ENCODE measurements at regions not wholly inside any gene's neighbourhood (a gene's known extent, or its start where the extent isn't known, plus 50 kb on each side); places are given as distances from the start of the nearest gene placed in this dataset.
"Not testable (repeated sequence)": the region's sequence is repeated elsewhere in the genome, so short reads cannot be mapped to it uniquely, and the experiment has no call there.

- Histone ChIP-seq H3K9ac (ENCODE audit: insufficient read length, low read depth) (no peak overlapping the region), H3K27me3 (ENCODE audit: insufficient read depth, insufficient read length) (no peaks in the 10 kb centered on the region), H3K9me3 (ENCODE audit: insufficient read depth, low read length) (no peaks in the 10 kb centered on the region), H3K36me3 (ENCODE audit: insufficient read depth, insufficient read length, low read length) (no peaks in the 10 kb centered on the region), H3K4me1 (ENCODE audit: insufficient read depth, insufficient read length) (peaks cover 3% of the 10 kb centered on the region), H3K4me3 (ENCODE audit: insufficient read length, low read depth) (no peak overlapping the region)
- TF ChIP-seq YY1 (IDR thresholded peaks at IDR 0.05; ENCODE audit: insufficient read depth, insufficient read length) (no peak), SUZ12 (IDR thresholded peaks at IDR 0.05; ENCODE audit: extremely low read depth, insufficient read depth, insufficient read length) (no peak), ZNF274 (IDR thresholded peaks at IDR 0.05; ENCODE audit: low read depth, low read length) (no peak)
- no peak for DNase-seq (ENCODE audit: low read depth, low spot score)
Observed at GRCh38 chr13:19056984-19057490, 124.6 kb downstream of the TUBA3C start.

- no peaks in the 10 kb centered on the region for H3K9me3 ChIP-seq (ENCODE audit: insufficient read depth, low read length)
- H3K4me1 ChIP-seq (ENCODE audit: insufficient read depth, insufficient read length) = no peaks in the 10 kb centered on the region
- no peaks in the 10 kb centered on the region for H3K27me3 ChIP-seq (ENCODE audit: insufficient read depth, insufficient read length)
- H3K4me3 ChIP-seq (ENCODE audit: insufficient read length, low read depth) = no peak overlapping the region
- TF ChIP-seq ZNF274 (IDR thresholded peaks at IDR 0.05; ENCODE audit: low read depth, low read length) = no peak
- no peak for TF ChIP-seq SUZ12 (IDR thresholded peaks at IDR 0.05; ENCODE audit: extremely low read depth, insufficient read depth, insufficient read length)
- H3K36me3 ChIP-seq (ENCODE audit: insufficient read depth, insufficient read length, low read length) = no peaks in the 10 kb centered on the region
- H3K9ac ChIP-seq (ENCODE audit: insufficient read length, low read depth) = no peak overlapping the region
- no peak for DNase-seq (ENCODE audit: low read depth, low spot score)
Observed at GRCh38 chr13:19056355-19056880, 125.2 kb downstream of the TUBA3C start.

GRCh38 chr13:19055611-19056010 lies 126.0 kb downstream of the TUBA3C start:
- DNase-seq (ENCODE audit: low read depth, low spot score) = no peak
- Histone ChIP-seq H3K9me3 (ENCODE audit: insufficient read depth, low read length) (no peaks in the 10 kb centered on the region), H3K4me3 (ENCODE audit: insufficient read length, low read depth) (no peak overlapping the region), H3K4me1 (ENCODE audit: insufficient read depth, insufficient read length) (no peaks in the 10 kb centered on the region), H3K9ac (ENCODE audit: insufficient read length, low read depth) (no peak overlapping the region), H3K27me3 (ENCODE audit: insufficient read depth, insufficient read length) (no peaks in the 10 kb centered on the region), H3K36me3 (ENCODE audit: insufficient read depth, insufficient read length, low read length) (no peaks in the 10 kb centered on the region)
- TF ChIP-seq SUZ12 (IDR thresholded peaks at IDR 0.05; ENCODE audit: extremely low read depth, insufficient read depth, insufficient read length) = no peak
- no peak for TF ChIP-seq ZNF274 (IDR thresholded peaks at IDR 0.05; ENCODE audit: low read depth, low read length)
- no peak for TF ChIP-seq YY1 (IDR thresholded peaks at IDR 0.05; ENCODE audit: insufficient read depth, insufficient read length)

GRCh38 chr13:19053561-19053960 lies 128.1 kb downstream of the TUBA3C start:
- no peaks in the 10 kb centered on the region for H3K9me3 ChIP-seq (ENCODE audit: insufficient read depth, low read length)
- no peak overlapping the region for H3K9ac ChIP-seq (ENCODE audit: insufficient read length, low read depth)
- DNase-seq (ENCODE audit: low read depth, low spot score) = no peak
- no peaks in the 10 kb centered on the region for H3K36me3 ChIP-seq (ENCODE audit: insufficient read depth, insufficient read length, low read length)
- H3K27me3 ChIP-seq (ENCODE audit: insufficient read depth, insufficient read length) = no peaks in the 10 kb centered on the region
- TF ChIP-seq SUZ12 (IDR thresholded peaks at IDR 0.05; ENCODE audit: extremely low read depth, insufficient read depth, insufficient read length) = no peak
- no peak for TF ChIP-seq YY1 (IDR thresholded peaks at IDR 0.05; ENCODE audit: insufficient read depth, insufficient read length)
- TF ChIP-seq ZNF274 (IDR thresholded peaks at IDR 0.05; ENCODE audit: low read depth, low read length) = no peak
- H3K4me3 ChIP-seq (ENCODE audit: insufficient read length, low read depth) = no peak overlapping the region
- H3K4me1 ChIP-seq (ENCODE audit: insufficient read depth, insufficient read length) = no peaks in the 10 kb centered on the region

- Histone ChIP-seq H3K4me1 (ENCODE audit: insufficient read depth, insufficient read length) (no peaks in the 10 kb centered on the region), H3K27me3 (ENCODE audit: insufficient read depth, insufficient read length) (no peaks in the 10 kb centered on the region), H3K36me3 (ENCODE audit: insufficient read depth, insufficient read length, low read length) (no peaks in the 10 kb centered on the region), H3K4me3 (ENCODE audit: insufficient read length, low read depth) (no peak overlapping the region), H3K9ac (ENCODE audit: insufficient read length, low read depth) (no peak overlapping the region), H3K9me3 (ENCODE audit: insufficient read depth, low read length) (no peaks in the 10 kb centered on the region)
- TF ChIP-seq ZNF274 (IDR thresholded peaks at IDR 0.05; ENCODE audit: low read depth, low read length) = no peak
- no peak for TF ChIP-seq SUZ12 (IDR thresholded peaks at IDR 0.05; ENCODE audit: extremely low read depth, insufficient read depth, insufficient read length)
- no peak for TF ChIP-seq YY1 (IDR thresholded peaks at IDR 0.05; ENCODE audit: insufficient read depth, insufficient read length)
- DNase-seq (ENCODE audit: low read depth, low spot score) = no peak
Observed at GRCh38 chr13:19052931-19053330, 128.7 kb downstream of the TUBA3C start.

DNA sequence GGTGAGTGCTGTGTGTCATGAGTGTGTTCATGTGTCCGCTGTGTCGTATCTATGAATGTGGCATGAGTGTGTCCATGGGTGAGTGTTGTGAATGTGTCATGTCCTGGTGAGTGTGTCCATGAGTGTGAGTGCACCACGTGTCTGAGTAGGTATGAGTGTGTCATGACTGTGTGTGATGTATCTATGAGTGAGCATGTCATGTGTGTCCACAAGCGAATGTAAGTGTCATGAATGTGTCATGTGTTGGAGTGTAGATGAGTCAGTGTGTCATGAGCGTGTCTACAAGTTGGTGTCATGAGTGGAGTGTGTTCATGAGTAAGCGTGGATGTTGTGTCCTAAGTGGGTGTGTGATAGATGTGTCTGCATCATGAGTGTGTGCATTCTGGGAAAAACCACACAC lies 129.4 kb downstream of the TUBA3C start:
- Histone ChIP-seq H3K4me3 (ENCODE audit: insufficient read length, low read depth) (no peak overlapping the region), H3K9me3 (ENCODE audit: insufficient read depth, low read length) (no peaks in the 10 kb centered on the region), H3K36me3 (ENCODE audit: insufficient read depth, insufficient read length, low read length) (no peaks in the 10 kb centered on the region), H3K4me1 (ENCODE audit: insufficient read depth, insufficient read length) (no peaks in the 10 kb centered on the region), H3K27me3 (ENCODE audit: insufficient read depth, insufficient read length) (no peaks in the 10 kb centered on the region), H3K9ac (ENCODE audit: insufficient read length, low read depth) (no peak overlapping the region)
- DNase-seq (ENCODE audit: low read depth, low spot score) = no peak
- TF ChIP-seq SUZ12 (IDR thresholded peaks at IDR 0.05; ENCODE audit: extremely low read depth, insufficient read depth, insufficient read length) (no peak), ZNF274 (IDR thresholded peaks at IDR 0.05; ENCODE audit: low read depth, low read length) (no peak), YY1 (IDR thresholded peaks at IDR 0.05; ENCODE audit: insufficient read depth, insufficient read length) (no peak)

GRCh38 chr13:19050901-19051300 lies 130.7 kb downstream of the TUBA3C start:
- TF ChIP-seq ZNF274 (IDR thresholded peaks at IDR 0.05; ENCODE audit: low read depth, low read length) (no peak), YY1 (IDR thresholded peaks at IDR 0.05; ENCODE audit: insufficient read depth, insufficient read length) (no peak), SUZ12 (IDR thresholded peaks at IDR 0.05; ENCODE audit: extremely low read depth, insufficient read depth, insufficient read length) (no peak)
- no peak for DNase-seq (ENCODE audit: low read depth, low spot score)
- no peak overlapping the region for H3K9ac ChIP-seq (ENCODE audit: insufficient read length, low read depth)
- H3K4me3 ChIP-seq (ENCODE audit: insufficient read length, low read depth) = no peak overlapping the region
- H3K9me3 ChIP-seq (ENCODE audit: insufficient read depth, low read length) = no peaks in the 10 kb centered on the region
- H3K27me3 ChIP-seq (ENCODE audit: insufficient read depth, insufficient read length) = no peaks in the 10 kb centered on the region
- H3K4me1 ChIP-seq (ENCODE audit: insufficient read depth, insufficient read length) = no peaks in the 10 kb centered on the region
- no peaks in the 10 kb centered on the region for H3K36me3 ChIP-seq (ENCODE audit: insufficient read depth, insufficient read length, low read length)

DNA sequence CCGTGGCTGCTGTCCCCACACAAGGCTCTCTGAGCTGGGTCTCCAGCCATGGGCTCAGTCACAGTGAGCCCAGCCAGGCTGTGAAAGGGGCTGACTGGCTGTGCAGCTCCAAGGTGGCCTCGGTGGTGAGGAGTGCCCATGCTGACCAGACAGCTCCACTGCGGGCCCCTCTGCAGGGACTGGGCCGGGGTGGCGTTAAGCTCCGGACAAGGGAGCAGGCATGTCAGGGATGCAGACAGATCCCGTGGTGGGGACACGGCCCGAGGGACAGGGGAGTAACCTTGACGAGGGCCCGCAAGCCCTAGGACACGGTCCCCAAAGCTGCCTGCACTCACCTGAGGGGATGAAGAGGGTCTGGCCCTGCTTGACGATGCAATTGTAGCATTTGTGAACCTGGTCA lies 132.0 kb downstream of the TUBA3C start:
- H3K4me3 ChIP-seq (ENCODE audit: insufficient read length, low read depth); H3K9ac ChIP-seq (ENCODE audit: insufficient read length, low read depth); H3K9me3 ChIP-seq (ENCODE audit: insufficient read depth, low read length): not testable (repeated sequence)

More for the DNA sequence above, 132.0 kb downstream of the TUBA3C start:
- not testable (repeated sequence) for H3K36me3 ChIP-seq (ENCODE audit: insufficient read depth, insufficient read length, low read length); H3K27me3 ChIP-seq (ENCODE audit: insufficient read depth, insufficient read length); DNase-seq (ENCODE audit: low read depth, low spot score); H3K4me1 ChIP-seq (ENCODE audit: insufficient read depth, insufficient read length)
